Activated T-cell treated with anti-CD3 and anti-CD28 coated beads, Interleukin-2, amount 50 U/mL, for 72 hours (primary cell): ENCODE measurements at regions not wholly inside any gene's neighbourhood (a gene's known extent, or its start where the extent isn't known, plus 50 kb on each side); places are given as distances from the start of the nearest gene placed in this dataset.

Experiments
- ATAC-seq, 2 donors: fragments of 150-1000 bp; cut with Tn5 transposase; replicated peaks in 1 of 2; 2 replicates each; pipeline ENCODE4 v1.10.0; 2021; ENCODE audit warnings: moderate library complexity in 2 of 2, mild to moderate bottlenecking in 1 of 2
- DNase-seq, 2 donors: peaks; one replicate each; pipeline ENCODE4 v3.0.0; 2021 to 2022; ENCODE audit warnings: mixed read lengths in 1 of 2
- H3K27ac Mint-ChIP-seq: one replicate; pipeline ENCODE4 v1.8.0; 2022; ENCODE audit warnings: mild to moderate bottlenecking, moderate library complexity, mixed read lengths
- H3K27me3 Mint-ChIP-seq: one replicate; pipeline ENCODE4 v1.8.0; 2022; ENCODE audit warnings: low read depth, mixed read lengths
- H3K36me3 Mint-ChIP-seq, 2 donors: one replicate each; pipeline ENCODE4 v1.8.0; 2022; ENCODE audit warnings: mixed read lengths in 2 of 2, mild to moderate bottlenecking in 1 of 2; ENCODE audit not compliant: insufficient read depth in 2 of 2
- H3K4me1 Mint-ChIP-seq: one replicate; pipeline ENCODE4 v1.8.0; 2022; ENCODE audit warnings: low read depth, mixed read lengths
- H3K4me3 Mint-ChIP-seq, 2 donors: one replicate each; pipeline ENCODE4 v1.8.0; 2022; ENCODE audit warnings: mild to moderate bottlenecking in 2 of 2, mixed read lengths in 2 of 2, moderate library complexity in 2 of 2
- H3K9me3 Mint-ChIP-seq, 2 donors: one replicate each; pipeline ENCODE4 v1.8.0; 2022; ENCODE audit warnings: mixed read lengths in 2 of 2

DNA sequence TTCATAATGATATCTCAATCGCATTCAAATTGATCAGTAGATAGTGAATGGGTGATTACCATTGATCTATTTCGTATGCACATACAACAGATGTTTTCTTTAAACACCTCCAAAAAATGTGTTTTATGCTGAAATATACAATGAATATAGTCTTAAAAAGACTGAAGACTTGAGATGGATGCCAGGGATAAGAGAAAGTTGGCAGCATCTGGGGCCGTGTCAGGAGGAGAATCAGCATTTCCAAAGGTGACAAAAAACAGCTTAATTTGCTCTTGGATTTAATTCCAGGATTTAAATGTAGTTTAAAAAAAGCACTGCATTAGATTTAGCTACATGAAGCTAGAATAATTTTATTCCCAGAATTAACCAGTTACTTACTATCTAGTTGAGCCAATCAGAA, 199.7 kb upstream of the CNTN3 start:
- no peaks in the 10 kb centered on the region for H3K4me1 Mint-ChIP-seq
- DNase-seq (no peak), ATAC-seq (no peak)
- H3K27ac Mint-ChIP-seq: no peak overlapping the region
- no peaks in the 10 kb centered on the region for H3K27me3 Mint-ChIP-seq
- H3K36me3 Mint-ChIP-seq: no peaks in the 10 kb centered on the region
- H3K9me3 Mint-ChIP-seq: peaks cover 3 to 10% of the 10 kb centered on the region in 2 donors
- H3K4me3 Mint-ChIP-seq: no peak overlapping the region

DNA sequence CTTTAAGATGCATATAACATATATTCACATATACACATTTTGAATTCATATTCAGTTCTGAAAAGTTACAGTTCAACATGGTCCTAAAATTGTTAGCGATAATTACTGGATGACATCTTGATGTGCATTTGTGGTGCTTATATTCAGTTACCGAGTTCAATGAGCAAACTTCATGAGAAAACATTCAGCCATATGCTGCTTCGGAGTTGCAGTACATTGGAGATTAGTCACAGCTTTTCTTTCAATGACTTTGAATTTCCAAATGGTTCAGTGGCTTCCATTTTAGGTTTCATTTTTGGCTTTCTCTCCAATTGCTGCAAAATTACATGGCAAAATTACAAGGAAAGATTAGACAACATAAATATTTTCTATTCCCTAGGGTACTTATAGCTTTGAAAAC, 198.3 kb upstream of the CNTN3 start:
- H3K27ac Mint-ChIP-seq: no peak overlapping the region
- H3K36me3 Mint-ChIP-seq: no peaks in the 10 kb centered on the region
- DNase-seq (no peak), ATAC-seq (no peak)
- peaks cover 3 to 18% of the 10 kb centered on the region in 2 donors for H3K9me3 Mint-ChIP-seq
- H3K27me3 Mint-ChIP-seq: no peaks in the 10 kb centered on the region
- H3K4me1 Mint-ChIP-seq: no peaks in the 10 kb centered on the region
- H3K4me3 Mint-ChIP-seq: no peak overlapping the region

DNA sequence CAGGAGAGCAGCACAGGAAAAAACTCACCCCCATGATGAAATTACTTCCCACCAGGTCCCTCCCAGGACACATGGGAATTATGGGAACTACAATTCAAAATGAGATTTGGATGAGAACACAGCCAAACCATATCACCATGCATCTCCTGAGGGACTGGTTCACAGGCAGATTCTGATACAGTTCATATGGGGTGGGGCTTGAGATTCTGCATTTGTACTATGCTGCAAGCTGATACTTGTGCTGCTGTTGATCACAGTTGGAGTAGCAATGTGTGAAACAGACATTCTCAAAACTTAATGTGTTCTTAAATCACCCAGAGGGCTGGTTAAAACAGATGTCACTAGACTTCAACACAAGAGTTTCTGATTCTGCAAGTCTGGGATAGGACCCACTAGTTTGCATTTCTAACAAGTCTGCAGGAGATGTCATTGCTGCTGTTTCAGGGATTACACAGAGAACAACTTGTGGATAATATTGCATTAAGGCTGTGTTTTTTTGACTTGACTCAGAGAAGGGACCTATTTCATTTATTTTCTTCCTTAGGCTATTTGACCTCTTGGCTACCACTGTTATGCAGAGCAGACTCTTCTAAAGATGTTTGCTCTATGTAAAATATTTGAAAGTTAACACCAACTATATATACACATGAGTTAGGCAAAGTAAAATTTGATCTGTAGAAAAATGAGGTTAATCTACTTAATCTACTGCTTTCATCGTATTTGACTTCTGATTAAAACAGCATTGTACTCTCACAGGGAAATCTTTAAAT, 194.2 kb upstream of the CNTN3 start:
- H3K36me3 Mint-ChIP-seq: no peaks in the 10 kb centered on the region
- ATAC-seq (no peak), DNase-seq (no peak)
- H3K4me3 Mint-ChIP-seq: no peak overlapping the region
- peaks cover 0 to 12% of the 10 kb centered on the region in 2 donors for H3K9me3 Mint-ChIP-seq
- H3K27me3 Mint-ChIP-seq: no peaks in the 10 kb centered on the region
- no peak overlapping the region for H3K27ac Mint-ChIP-seq
- no peaks in the 10 kb centered on the region for H3K4me1 Mint-ChIP-seq

DNA sequence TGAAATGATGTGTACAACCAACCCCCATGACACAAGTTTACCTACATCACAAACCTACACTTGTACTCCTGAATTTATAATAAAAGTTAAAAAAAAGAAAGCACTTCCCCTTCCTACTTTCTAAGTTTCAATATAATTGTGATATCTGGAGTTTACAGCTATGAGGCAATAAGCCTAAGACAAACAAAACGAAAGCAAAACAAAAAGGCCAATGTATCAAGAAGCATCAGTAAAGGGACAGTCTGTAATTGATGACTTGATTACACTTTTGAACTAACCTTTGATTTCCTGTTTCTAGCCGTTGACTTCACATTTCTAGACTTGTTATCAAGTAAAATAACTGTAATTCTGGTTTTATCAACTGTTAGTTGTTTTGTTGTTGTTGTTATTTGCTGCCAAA, 187.5 kb upstream of the CNTN3 start:
- Mint-ChIP-seq H3K36me3 (peaks cover 0 to 3% of the 10 kb centered on the region in 2 donors), H3K27me3 (no peaks in the 10 kb centered on the region), H3K4me3 (no peak overlapping the region), H3K9me3 (peaks cover 7% of the 10 kb centered on the region in 2 donors), H3K27ac (no peak overlapping the region), H3K4me1 (no peaks in the 10 kb centered on the region)
- DNase-seq: no peak
- no peak for ATAC-seq

DNA sequence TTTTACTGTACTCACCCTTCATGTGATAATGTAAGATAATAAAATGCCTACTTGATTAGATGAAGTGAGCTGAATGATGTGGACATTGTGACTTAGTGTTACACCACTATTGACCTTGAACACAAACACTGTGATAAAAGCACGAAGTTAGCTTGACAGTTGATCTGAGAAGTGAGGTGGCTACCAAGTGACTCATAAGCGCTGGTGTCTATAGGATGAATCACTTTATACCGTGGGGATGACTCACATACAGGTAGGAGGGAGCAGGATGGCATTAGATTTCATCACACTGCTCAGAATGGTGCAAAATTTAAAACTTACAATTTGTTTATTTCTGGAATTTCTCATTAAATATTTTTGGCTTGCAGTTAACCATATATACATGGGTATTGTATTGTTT, 174.7 kb upstream of the CNTN3 start:
- no peaks in the 10 kb centered on the region for H3K9me3 Mint-ChIP-seq
- ATAC-seq (peak; percentile 64 to 79), DNase-seq (no peak)
- no peaks in the 10 kb centered on the region for H3K27me3 Mint-ChIP-seq
- no peak overlapping the region for H3K27ac Mint-ChIP-seq
- no peaks in the 10 kb centered on the region for H3K4me1 Mint-ChIP-seq
- H3K36me3 Mint-ChIP-seq: peaks cover 0 to 1% of the 10 kb centered on the region in 2 donors
- no peak overlapping the region for H3K4me3 Mint-ChIP-seq

DNA sequence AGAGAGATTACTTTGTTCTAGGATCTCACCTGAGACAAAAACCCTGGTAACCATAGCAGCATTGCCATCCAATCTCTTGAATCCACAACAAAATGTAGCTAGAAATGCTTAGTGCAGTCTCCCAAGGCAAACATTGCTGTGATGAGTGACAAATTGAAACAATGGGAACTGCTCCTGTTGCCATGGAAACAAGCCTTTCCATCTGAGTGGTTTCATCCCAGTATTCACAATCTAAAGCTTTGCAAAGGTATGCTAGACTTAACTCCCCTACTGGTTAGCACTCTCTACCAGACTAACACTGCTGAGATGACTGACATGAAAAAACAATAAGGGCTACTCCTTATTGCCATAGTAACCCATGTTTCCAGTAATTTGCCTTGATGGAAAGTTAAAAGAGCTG, 172.6 kb upstream of the CNTN3 start:
- Mint-ChIP-seq H3K36me3 (peaks cover 0 to 1% of the 10 kb centered on the region in 2 donors), H3K4me1 (no peaks in the 10 kb centered on the region), H3K9me3 (peaks cover 0 to 4% of the 10 kb centered on the region in 2 donors), H3K4me3 (no peak overlapping the region), H3K27ac (no peak overlapping the region), H3K27me3 (no peaks in the 10 kb centered on the region)
- DNase-seq (no peak), ATAC-seq (no peak)

DNA sequence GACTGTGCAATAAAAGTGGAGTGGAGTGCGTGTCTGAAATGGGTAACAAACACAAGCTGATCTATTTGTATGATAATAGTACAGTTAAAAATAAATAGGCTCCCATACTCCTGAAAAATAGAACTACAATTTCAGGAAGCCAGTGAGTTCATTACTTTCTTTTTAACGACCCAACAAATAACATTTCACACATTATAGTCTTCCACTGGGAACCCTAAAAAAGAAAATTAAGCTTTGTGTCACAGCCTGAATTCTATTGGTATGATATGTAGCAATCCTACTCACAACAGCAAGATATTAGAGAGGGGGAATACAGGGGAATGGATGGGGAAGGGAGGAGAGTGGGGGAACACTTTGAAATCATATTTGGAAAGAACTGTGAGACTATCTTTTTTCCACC, 156.9 kb upstream of the CNTN3 start:
- no peak overlapping the region for H3K4me3 Mint-ChIP-seq
- H3K4me1 Mint-ChIP-seq: no peaks in the 10 kb centered on the region
- peaks cover 2 to 3% of the 10 kb centered on the region in 2 donors for H3K9me3 Mint-ChIP-seq
- no peak for DNase-seq
- no peak for ATAC-seq
- no peaks in the 10 kb centered on the region for H3K27me3 Mint-ChIP-seq
- H3K27ac Mint-ChIP-seq: no peak overlapping the region
- no peaks in the 10 kb centered on the region for H3K36me3 Mint-ChIP-seq

DNA sequence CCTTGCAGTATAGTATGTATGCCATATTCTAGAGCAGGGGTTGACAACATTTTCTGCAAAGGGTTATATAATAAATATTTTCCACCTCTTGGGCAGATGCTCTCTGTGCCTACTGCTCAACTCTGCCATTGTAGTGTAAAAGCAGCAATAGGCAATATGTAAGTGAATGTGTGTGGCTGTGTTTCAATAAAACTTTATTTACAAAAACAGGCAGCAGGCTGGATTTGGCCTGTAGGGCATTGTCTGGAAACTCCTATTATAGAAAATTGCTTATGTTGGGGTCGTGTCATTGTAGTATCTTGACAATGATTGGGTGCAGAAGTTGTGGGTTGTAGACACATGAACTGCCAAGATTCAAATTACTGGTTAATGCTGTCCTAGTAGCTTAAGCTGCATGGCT, 153.6 kb upstream of the CNTN3 start:
- DNase-seq (no peak), ATAC-seq (no peak)
- Mint-ChIP-seq H3K27ac (no peak overlapping the region), H3K36me3 (no peaks in the 10 kb centered on the region), H3K4me3 (no peak overlapping the region), H3K9me3 (peaks cover 2 to 3% of the 10 kb centered on the region in 2 donors), H3K4me1 (no peaks in the 10 kb centered on the region), H3K27me3 (no peaks in the 10 kb centered on the region)

DNA sequence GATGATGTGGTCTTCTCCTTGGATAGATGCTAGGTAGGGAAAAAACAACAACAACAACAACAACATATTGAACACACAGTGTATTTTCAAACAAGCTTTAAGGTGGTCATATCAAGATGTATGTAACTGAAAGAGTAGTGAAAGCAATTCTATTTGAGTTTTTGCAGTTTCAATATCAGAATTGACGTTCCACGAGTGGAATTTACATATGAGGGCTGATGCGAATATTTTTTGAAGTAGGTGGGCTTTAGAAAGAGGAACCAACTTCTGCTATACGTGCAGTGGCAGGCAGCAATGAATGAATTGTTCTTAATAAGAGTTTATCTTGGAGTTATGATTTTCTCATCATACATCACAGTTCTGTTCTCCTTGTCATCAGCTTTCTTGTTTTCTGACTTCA, 151.9 kb upstream of the CNTN3 start:
- H3K4me3 Mint-ChIP-seq: no peak overlapping the region
- no peak for ATAC-seq
- no peaks in the 10 kb centered on the region for H3K4me1 Mint-ChIP-seq
- no peak overlapping the region for H3K27ac Mint-ChIP-seq
- H3K27me3 Mint-ChIP-seq: no peaks in the 10 kb centered on the region
- no peak for DNase-seq
- H3K9me3 Mint-ChIP-seq: peaks cover 3% of the 10 kb centered on the region in 2 donors
- H3K36me3 Mint-ChIP-seq: no peaks in the 10 kb centered on the region

DNA sequence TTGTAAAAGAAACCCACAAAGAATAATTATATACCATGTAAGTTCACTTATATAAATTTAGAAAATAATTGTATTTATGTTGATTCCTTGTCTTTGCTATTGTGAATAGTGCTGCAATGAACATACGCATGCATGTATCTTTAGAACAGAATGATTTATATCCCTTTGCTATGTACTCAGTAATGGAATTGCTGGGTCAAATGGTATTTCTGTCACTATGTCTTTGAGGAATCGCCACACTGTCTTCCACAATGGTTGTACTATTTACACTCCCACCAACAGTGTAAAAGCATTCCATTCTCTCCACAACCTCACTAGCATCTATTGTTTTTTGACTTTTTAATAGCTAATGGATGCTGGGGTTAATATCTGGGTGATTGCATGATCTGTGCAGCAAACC, 149.4 kb upstream of the CNTN3 start:
- Mint-ChIP-seq H3K36me3 (no peaks in the 10 kb centered on the region), H3K4me1 (no peaks in the 10 kb centered on the region), H3K9me3 (peaks cover 6% of the 10 kb centered on the region in 2 donors), H3K27ac (no peak overlapping the region), H3K4me3 (no peak overlapping the region), H3K27me3 (no peaks in the 10 kb centered on the region)
- no peak for ATAC-seq
- DNase-seq: no peak

DNA sequence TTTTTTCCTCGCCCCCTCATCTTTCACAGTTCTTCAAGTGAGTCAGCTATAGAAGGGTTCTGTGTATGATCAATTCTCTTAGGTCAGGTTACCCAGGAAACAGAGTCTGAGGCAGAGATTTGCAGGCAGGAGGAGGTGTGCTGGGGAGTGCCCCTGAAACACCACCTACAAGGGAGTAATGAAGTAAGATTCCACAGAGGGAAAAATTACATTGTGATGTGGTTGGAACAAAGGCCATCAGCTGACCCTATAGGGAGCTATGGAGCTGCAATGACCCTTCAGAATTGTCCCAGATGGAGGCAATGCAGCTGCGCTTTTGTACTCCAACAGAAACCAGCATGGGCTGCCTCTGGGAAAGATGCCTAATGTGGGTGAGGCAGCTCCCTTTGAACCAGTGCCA, 142.2 kb upstream of the CNTN3 start:
- no peak overlapping the region for H3K4me3 Mint-ChIP-seq
- DNase-seq (no peak), ATAC-seq (no peak)
- H3K9me3 Mint-ChIP-seq: peaks cover 4 to 12% of the 10 kb centered on the region in 2 donors
- H3K27me3 Mint-ChIP-seq: no peaks in the 10 kb centered on the region
- no peaks in the 10 kb centered on the region for H3K4me1 Mint-ChIP-seq
- no peaks in the 10 kb centered on the region for H3K36me3 Mint-ChIP-seq
- no peak overlapping the region for H3K27ac Mint-ChIP-seq

DNA sequence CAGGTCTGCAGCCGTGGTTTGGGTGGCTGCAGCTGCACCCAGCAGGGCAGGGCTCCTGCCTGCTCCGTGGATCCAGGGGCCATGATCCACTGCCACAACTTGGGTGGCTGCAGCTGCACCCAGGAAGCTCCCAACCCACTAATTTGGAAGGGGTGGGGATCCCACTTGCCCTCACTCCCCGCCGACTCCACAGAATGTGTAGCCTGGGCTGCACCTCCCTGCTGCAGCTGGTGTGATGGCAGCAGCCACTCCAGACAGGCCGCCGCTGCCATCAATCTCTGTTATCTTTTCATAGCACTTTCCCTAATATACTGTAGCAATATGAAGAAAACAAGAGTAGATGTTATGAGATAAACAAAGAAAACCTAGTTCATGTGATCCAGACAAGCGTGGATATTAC, 137.8 kb upstream of the CNTN3 start:
- no peak for ATAC-seq
- no peak overlapping the region for H3K4me3 Mint-ChIP-seq
- peaks cover 1 to 7% of the 10 kb centered on the region in 2 donors for H3K9me3 Mint-ChIP-seq
- no peaks in the 10 kb centered on the region for H3K4me1 Mint-ChIP-seq
- no peaks in the 10 kb centered on the region for H3K27me3 Mint-ChIP-seq
- H3K36me3 Mint-ChIP-seq: peaks cover 0 to 4% of the 10 kb centered on the region in 2 donors
- H3K27ac Mint-ChIP-seq: no peak overlapping the region
- DNase-seq: no peak

DNA sequence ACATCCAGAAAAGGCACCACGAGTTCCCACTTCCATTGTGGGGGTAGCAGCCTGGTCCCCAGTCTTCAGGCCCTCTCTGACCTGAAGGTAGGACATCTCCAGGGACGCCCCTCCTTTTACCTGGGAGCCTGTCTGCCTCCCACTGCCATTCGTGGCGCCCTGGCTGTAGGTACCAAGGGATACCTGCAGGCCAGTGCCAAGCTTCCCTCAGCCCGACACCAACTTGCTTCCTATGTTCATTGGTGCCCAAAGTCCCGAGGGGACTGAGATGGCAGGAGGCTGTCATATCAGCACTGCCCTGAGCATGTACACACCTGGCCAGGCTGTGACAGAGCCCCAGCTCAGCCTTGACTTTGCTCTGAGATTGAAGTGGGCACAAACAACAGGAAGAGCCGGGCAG, 137.3 kb upstream of the CNTN3 start:
- Mint-ChIP-seq H3K4me1 (no peaks in the 10 kb centered on the region), H3K36me3 (peaks cover 0 to 4% of the 10 kb centered on the region in 2 donors), H3K9me3 (peaks cover 1 to 7% of the 10 kb centered on the region in 2 donors), H3K27me3 (no peaks in the 10 kb centered on the region), H3K4me3 (no peak overlapping the region), H3K27ac (no peak overlapping the region)
- ATAC-seq: no peak
- no peak for DNase-seq

DNA sequence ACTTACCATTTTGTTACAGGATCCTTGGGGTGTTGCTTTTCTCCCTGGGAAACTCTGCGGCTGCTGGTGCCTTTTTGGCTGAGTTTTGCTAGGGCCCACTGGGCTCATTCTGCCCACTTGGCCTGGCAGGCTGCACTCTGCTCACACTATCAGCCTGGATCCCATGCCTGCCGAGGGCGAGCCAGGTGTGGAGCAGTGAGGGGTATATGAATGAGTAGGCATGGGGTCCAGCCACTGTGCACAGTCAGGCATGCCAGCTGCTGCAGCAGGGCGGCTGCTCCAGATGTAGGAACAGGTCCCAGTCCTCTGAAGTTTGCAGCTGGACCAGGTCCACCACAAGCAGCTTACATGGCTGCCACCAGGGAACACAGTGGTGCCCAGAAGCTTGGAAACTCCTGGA, 136.4 kb upstream of the CNTN3 start:
- no peaks in the 10 kb centered on the region for H3K4me1 Mint-ChIP-seq
- H3K36me3 Mint-ChIP-seq: peaks cover 0 to 4% of the 10 kb centered on the region in 2 donors
- H3K27me3 Mint-ChIP-seq: no peaks in the 10 kb centered on the region
- ATAC-seq: no peak
- H3K4me3 Mint-ChIP-seq: no peak overlapping the region
- peaks cover 3 to 9% of the 10 kb centered on the region in 2 donors for H3K9me3 Mint-ChIP-seq
- DNase-seq: no peak
- H3K27ac Mint-ChIP-seq: no peak overlapping the region
